GM18507 (cell line): ENCODE measurements at regions not wholly inside any gene's neighbourhood (a gene's known extent, or its start where the extent isn't known, plus 50 kb on each side); places are given as distances from the start of the nearest gene placed in this dataset.

Experiments
- DNase-seq: peaks from one replicate; pipeline ENCODE4 v3.0.0; 2011; ENCODE audit warnings: low read depth; ENCODE audit not compliant: insufficient read length; ENCODE audit errors: extremely low spot score
- FAIRE-seq: peaks from 2 replicates; lab custom pipeline; 2011; peaks lifted over from hg19 to GRCh38; lab: Jason Lieb, UNC

DNA sequence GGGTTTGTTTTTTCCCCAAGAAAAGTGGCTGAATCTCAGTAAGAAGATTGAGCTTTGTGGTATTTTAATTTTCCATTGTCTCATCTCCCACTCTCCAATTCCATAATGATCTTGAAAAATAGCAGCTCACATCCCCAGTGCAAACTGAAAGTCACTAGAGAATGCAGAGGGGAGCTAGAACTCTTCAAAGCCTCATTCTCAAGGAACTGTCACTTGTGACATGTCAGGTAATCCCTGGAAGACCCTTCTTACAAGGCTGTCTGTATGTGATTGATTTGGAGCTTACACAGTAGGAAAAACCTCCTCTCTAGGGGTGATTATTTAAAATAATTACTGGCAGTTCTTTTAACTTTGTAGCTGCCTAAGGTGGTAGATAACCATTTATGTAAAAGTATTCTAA lies 420.4 kb downstream of the CDH26 start:
- FAIRE-seq (no peak), DNase-seq (no peak)

GRCh38 chr20:60381643-60382400 lies 423.6 kb downstream of the CDH26 start:
- FAIRE-seq (no peak), DNase-seq (no peak)

DNA sequence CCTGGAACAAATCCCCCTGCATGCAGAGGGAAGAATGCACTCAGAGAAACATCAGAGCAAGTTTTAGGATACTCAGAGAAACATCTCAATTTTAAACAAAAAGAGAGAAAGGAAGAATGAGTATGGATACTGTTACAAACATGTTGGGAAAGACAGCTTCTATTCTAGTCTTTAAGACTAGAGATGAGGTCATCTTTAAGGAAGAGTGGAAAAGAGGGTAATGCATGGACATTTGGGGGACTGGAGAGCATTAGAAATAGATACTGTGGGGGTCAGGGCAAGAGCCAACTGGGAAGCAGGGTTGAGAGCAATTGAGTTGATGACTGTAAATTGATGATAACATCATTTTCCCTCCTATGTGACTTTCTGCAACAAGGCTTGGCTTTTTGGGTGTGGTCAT lies 431.2 kb downstream of the CDH26 start:
- DNase-seq (no peak), FAIRE-seq (no peak)

GRCh38 chr20:60389882-60390281 lies 431.7 kb downstream of the CDH26 start:
- FAIRE-seq (no peak), DNase-seq (no peak)

DNA sequence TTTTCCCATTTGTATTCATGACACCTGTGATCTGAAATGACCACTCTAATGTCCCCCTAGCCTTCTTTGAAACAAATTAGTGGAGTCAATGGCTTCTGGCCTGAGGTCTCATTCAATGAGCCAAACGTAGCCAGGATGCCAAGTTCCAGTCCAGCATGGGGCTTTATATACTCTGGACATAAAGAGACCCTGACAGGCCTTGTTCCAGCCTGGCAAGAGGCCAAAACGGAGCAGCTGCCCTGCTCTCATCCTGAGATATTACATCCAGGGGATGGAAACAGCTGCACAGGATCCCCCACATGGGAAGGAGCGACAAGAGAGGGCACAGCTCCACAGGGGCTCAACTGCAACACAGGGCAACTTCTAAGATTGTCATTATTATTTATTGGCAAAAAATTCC lies 437.8 kb downstream of the CDH26 start:
- FAIRE-seq: no peak

DNA sequence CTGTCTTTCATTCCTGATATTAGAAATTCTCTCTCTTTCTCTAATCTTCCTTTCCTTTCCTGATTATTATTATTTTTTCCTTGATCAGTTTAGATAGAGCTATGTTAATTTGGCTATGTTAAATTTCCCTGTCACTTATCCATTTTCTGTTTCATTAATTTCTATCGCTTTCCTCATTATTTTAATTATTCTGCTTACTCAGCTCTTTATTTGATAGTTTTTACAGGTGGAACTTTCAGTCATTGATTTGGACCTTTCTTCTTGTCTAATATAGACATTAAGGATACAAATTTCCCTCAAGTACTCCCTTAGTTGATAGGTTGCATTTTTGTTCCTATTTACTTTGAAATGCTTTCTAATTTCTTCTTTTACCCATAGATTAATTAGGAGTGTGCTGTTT lies 442.3 kb downstream of the CDH26 start:
- DNase-seq: no peak
- FAIRE-seq: no peak

More for the DNA sequence above, 437.8 kb downstream of the CDH26 start:
- DNase-seq: no peak

GRCh38 chr20:60402189-60403058 lies 444.2 kb downstream of the CDH26 start:
- FAIRE-seq: no peak
- DNase-seq: no peak

DNA sequence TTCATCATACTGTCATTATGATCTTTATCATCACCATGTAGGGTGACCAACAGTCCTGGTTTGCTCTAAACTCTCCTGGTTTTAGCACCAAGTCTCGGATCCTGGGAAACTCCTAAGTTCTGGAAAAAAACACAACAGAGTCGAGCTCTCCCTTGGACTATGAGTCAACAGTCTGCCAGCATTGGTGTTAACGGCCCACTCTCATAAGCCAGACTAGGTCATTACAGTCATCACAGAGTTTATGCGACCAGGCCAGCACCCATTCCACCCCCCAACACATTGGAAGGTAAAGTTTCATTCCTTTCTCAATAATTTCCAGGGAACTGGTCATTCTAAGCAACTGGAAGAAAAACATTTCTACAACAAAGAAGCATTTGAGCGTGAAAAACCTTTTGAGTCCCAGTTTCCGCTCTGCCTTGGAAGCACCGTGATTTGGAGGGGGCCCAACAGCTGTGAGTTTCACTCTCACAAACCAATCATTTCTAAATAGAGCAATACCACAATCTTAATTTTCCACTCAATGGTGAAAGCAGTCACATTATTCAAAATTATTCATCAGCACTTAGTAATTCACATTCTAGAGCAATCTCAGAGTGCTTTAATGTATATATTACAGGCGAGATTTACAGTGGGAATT lies 445.0 kb downstream of the CDH26 start:
- FAIRE-seq (no peak), DNase-seq (no peak)

DNA sequence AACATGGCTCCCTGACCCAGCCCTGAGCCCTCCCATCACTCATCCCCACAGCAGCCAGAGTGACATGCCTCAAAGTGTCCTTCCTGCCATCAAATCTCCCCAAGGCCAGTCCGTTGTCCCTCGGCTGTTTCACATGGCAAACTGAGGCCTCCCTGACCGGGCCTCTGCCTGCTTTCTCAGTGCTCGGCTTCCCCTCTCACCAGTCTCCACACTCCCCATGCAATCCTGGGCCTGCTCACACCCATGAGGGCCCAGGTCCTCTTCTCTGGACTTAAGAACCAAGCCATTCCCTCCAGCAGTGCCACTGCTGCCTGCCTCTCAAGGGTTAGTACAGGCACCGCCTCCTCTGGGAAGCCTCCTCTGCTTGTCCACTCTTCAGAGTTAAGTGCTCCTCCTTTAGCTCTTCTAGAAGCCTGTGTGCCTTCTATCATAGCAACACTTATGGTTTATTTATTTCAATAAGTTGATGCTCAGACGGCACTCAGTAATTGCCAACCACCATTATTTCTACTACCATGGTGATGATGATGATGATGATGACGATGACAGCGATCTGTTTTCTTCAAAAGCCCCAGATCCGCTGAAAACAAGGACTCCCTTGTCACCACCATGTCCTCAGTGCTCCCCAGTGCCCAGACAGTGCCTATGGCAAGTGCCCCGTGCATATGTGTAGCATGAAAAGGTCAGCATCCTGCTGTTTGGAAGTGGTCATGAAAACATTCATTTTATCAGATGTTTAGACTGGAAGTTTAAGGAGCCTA lies 449.0 kb downstream of the CDH26 start:
- FAIRE-seq: no peak
- no peak for DNase-seq

DNA sequence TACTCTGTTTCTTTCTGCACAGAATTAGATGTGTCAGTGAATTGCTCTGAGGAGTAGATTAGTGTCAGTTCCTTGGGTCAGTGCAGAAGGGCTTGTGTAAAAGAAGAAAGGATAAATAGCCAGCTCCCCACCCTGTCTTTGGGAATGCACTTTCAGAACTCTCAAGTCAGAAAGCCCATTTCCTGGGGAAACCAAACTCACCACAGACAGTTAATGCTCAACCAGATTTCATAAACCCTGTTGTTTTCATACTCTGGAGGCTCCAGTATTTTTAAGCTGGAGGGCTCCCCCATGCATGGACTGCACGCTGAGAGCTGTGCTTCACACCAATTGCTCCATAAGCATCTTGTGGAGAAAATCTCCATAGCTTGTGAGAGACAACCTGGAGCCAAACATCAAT lies 449.7 kb downstream of the CDH26 start:
- DNase-seq (no peak), FAIRE-seq (no peak)

DNA sequence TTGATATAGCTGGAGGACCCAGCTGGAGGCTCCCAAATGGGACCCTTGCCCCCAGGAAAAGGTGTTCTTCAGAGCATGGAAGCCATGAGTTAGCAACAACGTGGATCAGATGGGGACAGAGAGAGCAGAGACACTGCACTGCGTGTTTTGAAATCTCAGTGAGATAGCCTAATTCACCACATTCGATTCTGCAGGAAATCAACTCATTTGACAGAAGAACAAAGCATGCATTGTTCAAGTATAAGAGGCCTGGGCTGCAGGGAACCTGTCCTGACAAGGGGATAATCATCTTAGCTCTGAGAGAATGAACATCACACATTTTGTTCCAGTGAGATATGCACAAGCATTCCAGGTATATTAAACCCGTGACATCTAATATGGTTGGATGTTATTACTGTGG lies 450.2 kb downstream of the CDH26 start:
- FAIRE-seq: no peak
- no peak for DNase-seq

GRCh38 chr20:60410618-60411264 lies 452.5 kb downstream of the CDH26 start:
- FAIRE-seq (no peak), DNase-seq (no peak)

GRCh38 chr20:60411813-60412212 lies 453.6 kb downstream of the CDH26 start:
- DNase-seq: no peak
- no peak for FAIRE-seq

GRCh38 chr20:60420676-60421229 lies 462.5 kb downstream of the CDH26 start:
- DNase-seq (no peak), FAIRE-seq (no peak)

- FAIRE-seq: no peak
- no peak for DNase-seq
Measured at GRCh38 chr20:60422848-60423247, 464.6 kb downstream of the CDH26 start.

GRCh38 chr20:60424267-60424902 lies 466.2 kb downstream of the CDH26 start:
- DNase-seq (no peak), FAIRE-seq (no peak)

DNA sequence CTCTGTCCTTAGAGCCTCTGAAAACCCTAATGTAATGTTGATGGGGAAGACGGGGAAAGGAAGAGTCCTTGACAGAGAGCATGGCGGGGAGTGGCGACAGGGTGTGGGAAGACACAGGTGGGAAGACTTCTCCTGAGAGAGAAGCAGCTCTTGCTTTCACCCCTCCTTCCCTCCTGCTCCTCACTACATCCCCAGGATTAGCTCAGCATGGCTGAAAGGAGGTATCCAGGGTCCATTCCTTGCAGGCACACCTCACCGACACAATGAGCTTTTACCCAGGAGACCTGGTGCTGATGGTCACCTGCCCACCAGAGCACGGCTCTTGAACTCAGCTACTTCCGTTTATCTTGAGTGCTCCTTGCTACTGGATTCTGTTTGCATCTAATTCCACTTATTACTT lies 469.3 kb downstream of the CDH26 start:
- FAIRE-seq (no peak), DNase-seq (no peak)

DNA sequence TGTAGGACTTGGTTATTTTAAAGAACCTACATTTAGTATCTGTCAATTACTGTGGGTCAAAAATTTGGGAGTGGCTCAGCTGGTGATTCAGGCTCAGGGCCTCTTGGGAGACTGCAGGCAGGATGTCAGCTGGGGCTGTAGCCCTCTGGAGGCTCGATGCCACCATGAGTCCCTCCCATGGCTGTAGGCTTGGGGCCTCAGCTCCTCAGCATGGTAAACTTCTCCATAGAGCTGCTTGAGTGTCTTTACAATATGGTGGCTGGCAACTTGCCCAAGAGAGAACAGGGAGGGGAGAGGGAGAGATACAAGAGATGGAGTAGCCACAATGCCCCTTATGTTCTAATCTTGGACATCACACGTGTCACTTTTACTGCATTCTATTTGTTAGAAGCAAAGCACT lies 470.4 kb downstream of the CDH26 start:
- DNase-seq (no peak), FAIRE-seq (no peak)
